Choroid plexus epithelial cell (primary cell): ENCODE measurements at regions not wholly inside any gene's neighbourhood (a gene's known extent, or its start where the extent isn't known, plus 50 kb on each side); places are given as distances from the start of the nearest gene placed in this dataset.

ENCODE experiments used
- DNase-seq: peaks from one replicate; pipeline ENCODE4 v3.0.0-alpha.2; 2010; ENCODE audit warnings: low read depth
- H3K4me3 ChIP-seq: 2 replicates; pipeline ENCODE4 v1.5.1; 2011; ENCODE audit warnings: low read depth, mild to moderate bottlenecking, control low read depth, low read length, moderate library complexity
- CTCF ChIP-seq: conservative IDR thresholded peaks from 2 replicates; pipeline ENCODE4 v1.5.1; 2011; ENCODE audit warnings: low read depth, mild to moderate bottlenecking, control low read depth, inconsistent platforms, low read length, moderate library complexity

DNA sequence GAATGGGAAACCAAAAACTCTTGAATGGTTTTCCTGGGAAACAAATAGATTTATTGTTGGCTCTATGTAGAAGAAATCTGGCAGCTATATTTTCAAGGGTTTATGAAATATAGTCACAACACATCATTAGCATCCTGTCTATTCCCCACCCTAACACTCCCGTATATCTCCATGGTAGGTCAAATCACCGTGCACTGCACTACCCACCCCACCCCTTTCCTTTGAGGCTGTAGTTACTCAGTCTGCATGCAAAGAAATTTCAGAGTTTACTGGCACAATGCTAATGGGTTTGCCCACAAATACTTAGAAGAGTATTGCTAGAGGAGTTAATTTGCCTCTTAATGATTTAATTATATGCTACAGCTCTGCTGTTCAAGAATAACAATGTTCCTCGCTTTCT lies 329.1 kb upstream of the TSHZ2 start:
- no peak for DNase-seq
- TF ChIP-seq CTCF = no peak
- H3K4me3 ChIP-seq = no peak overlapping the region

- no peak for DNase-seq
- TF ChIP-seq CTCF = no peak
- no peak overlapping the region for H3K4me3 ChIP-seq
Measured at GRCh38 chr20:52637201-52637600, 335.0 kb upstream of the TSHZ2 start.

GRCh38 chr20:52631469-52631868 lies 340.7 kb upstream of the TSHZ2 start:
- no peak for TF ChIP-seq CTCF
- no peak overlapping the region for H3K4me3 ChIP-seq
- no peak for DNase-seq

- DNase-seq = no peak
Measured at GRCh38 chr20:52630138-52630537, 342.0 kb upstream of the TSHZ2 start.

DNA sequence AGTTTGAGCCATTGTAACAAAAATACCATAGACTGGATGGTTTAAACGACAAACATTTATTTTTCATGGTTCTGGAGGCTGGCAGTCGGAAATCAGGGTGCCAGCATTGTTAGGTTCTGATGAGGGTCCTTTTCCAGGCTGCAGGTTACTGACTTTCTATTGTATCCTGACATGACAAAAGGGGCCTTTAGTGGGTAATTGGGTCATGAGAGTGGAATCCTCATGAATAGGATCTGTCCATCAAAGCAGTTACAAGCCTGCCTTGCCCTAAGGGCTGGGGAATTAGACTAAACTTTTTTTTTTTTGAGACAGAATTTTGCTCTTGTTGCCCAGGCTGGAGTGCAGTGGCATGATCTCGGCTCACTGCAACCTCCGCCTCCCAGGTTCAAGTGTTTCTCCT lies 347.9 kb upstream of the TSHZ2 start:
- H3K4me3 ChIP-seq = no peak overlapping the region
- DNase-seq = no peak
- no peak for TF ChIP-seq CTCF

More at GRCh38 chr20:52630138-52630537, 342.0 kb upstream of the TSHZ2 start:
- no peak overlapping the region for H3K4me3 ChIP-seq
- no peak for TF ChIP-seq CTCF

DNA sequence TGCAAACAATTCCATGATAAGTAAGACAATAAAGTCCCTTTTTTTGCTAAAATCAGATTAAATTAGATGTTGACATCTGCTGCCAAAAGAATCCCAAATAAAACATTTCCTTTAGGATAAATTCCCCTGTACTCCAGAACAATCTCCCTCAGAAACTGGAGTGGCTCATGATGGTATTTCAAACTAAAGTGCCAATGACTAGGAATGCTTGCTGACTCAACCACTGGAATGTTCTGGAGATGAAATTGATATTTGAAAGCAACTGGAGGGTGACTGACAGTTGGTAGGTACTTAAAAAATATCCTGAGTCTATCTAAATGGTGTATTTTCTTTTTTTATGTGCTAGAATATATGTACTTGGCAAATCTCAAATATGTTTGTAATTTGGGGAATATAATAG lies 350.1 kb upstream of the TSHZ2 start:
- H3K4me3 ChIP-seq = no peak overlapping the region
- no peak for TF ChIP-seq CTCF
- DNase-seq = no peak

DNA sequence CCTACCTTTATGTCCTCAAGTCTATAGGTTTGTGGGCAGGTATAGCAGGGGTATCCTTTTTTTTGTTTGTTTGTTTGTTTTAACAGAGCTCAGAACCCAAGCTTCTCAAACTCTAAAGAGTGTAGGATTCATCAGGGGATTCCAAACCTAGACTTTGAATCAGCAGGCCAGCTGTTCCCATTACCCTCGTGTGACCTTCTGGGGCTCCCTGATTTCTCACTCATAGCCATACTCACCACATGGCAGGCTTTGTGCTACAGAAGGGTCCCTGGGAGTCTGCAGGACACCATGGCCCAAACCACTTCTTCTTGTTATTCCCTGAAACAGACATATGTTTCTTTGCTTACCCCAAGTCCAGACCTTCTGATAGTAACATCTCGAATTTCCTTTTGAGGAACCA lies 350.8 kb upstream of the TSHZ2 start:
- no peak overlapping the region for H3K4me3 ChIP-seq
- DNase-seq = no peak
- TF ChIP-seq CTCF = no peak
